Stimulated activated naive CD4-positive, alpha-beta T cell treated with Interleukin-2 at 50 U/mL for 16 hours (primary cell): ENCODE measurements at regions not wholly inside any gene's neighbourhood (a gene's known extent, or its start where the extent isn't known, plus 50 kb on each side); places are given as distances from the start of the nearest gene placed in this dataset.
"Not testable (repeated sequence)": the region's sequence is repeated elsewhere in the genome, so short reads cannot be mapped to it uniquely, and the experiment has no call there.

ENCODE experiments used
- DNase-seq: peaks from one replicate; lab custom pipeline; 2025; lab: John Stamatoyannopoulos, UW

GRCh38 chr12:89227774-89228173 is 124.5 kb downstream of the DUSP6 start:
- no peak for DNase-seq

- peak; percentile 17 for DNase-seq
These were observed 126.4 kb downstream of the DUSP6 start for GRCh38 chr12:89225808-89226411.

GRCh38 chr12:89225401-89225800 is 126.9 kb downstream of the DUSP6 start:
- DNase-seq: peak; percentile 77

GRCh38 chr12:89222580-89222979 is 129.7 kb downstream of the DUSP6 start:
- not testable (repeated sequence) for DNase-seq

- DNase-seq: no peak
These were observed 134.8 kb downstream of the DUSP6 start for GRCh38 chr12:89217472-89217871.

GRCh38 chr12:89216211-89216952 is 135.9 kb downstream of the DUSP6 start:
- DNase-seq: no peak

- DNase-seq: no peak
These were observed 137.1 kb downstream of the DUSP6 start for GRCh38 chr12:89215196-89215595.

GRCh38 chr12:89213747-89214146 is 138.6 kb downstream of the DUSP6 start:
- no peak for DNase-seq

GRCh38 chr12:89213139-89213538 is 139.2 kb downstream of the DUSP6 start:
- DNase-seq: no peak

- DNase-seq: no peak
These were observed 139.9 kb downstream of the DUSP6 start for GRCh38 chr12:89212339-89212771.

- DNase-seq: no peak
These were observed 140.8 kb downstream of the DUSP6 start for GRCh38 chr12:89211456-89211855.

GRCh38 chr12:89210277-89210676 is 142.0 kb downstream of the DUSP6 start:
- no peak for DNase-seq

GRCh38 chr12:89208661-89209096 is 143.6 kb downstream of the DUSP6 start:
- DNase-seq: no peak

- no peak for DNase-seq
These were observed 145.9 kb downstream of the DUSP6 start for GRCh38 chr12:89206390-89206789.

GRCh38 chr12:89205517-89205916 is 146.8 kb downstream of the DUSP6 start:
- DNase-seq: no peak

- no peak for DNase-seq
These were observed 149.2 kb downstream of the DUSP6 start for GRCh38 chr12:89203144-89203543.

GRCh38 chr12:89200217-89200616 is 152.1 kb downstream of the DUSP6 start:
- DNase-seq: no peak

GRCh38 chr12:89195470-89195869 is 156.8 kb downstream of the DUSP6 start:
- DNase-seq: no peak

- DNase-seq: no peak
These were observed 157.6 kb downstream of the DUSP6 start for GRCh38 chr12:89194683-89195082.

- DNase-seq: no peak
These were observed 159.9 kb downstream of the DUSP6 start for GRCh38 chr12:89192429-89192828.

- DNase-seq: not testable (repeated sequence)
These were observed 160.7 kb downstream of the DUSP6 start for GRCh38 chr12:89191597-89191996.

GRCh38 chr12:89189448-89189847 is 162.9 kb downstream of the DUSP6 start:
- DNase-seq: no peak

GRCh38 chr12:89187507-89187906 is 164.8 kb downstream of the DUSP6 start:
- no peak for DNase-seq

GRCh38 chr12:89185889-89186288 is 166.4 kb downstream of the DUSP6 start:
- DNase-seq: no peak
